HL-60/S4 treated with phorbol 12-myristate 13-acetate at 8.2 ng/mL for 4 days and 3 days (cell line): ENCODE measurements at regions not wholly inside any gene's neighbourhood (a gene's known extent, or its start where the extent isn't known, plus 50 kb on each side); places are given as distances from the start of the nearest gene placed in this dataset.

Experiments
- in situ Hi-C: fragments of 300-500 bp; cut with MboI; formaldehyde crosslinking; loops from 2 replicates; pipeline ENCODE4 v1.15.0; 2022; ENCODE audit warnings: low sequenced_read_pairs

DNA sequence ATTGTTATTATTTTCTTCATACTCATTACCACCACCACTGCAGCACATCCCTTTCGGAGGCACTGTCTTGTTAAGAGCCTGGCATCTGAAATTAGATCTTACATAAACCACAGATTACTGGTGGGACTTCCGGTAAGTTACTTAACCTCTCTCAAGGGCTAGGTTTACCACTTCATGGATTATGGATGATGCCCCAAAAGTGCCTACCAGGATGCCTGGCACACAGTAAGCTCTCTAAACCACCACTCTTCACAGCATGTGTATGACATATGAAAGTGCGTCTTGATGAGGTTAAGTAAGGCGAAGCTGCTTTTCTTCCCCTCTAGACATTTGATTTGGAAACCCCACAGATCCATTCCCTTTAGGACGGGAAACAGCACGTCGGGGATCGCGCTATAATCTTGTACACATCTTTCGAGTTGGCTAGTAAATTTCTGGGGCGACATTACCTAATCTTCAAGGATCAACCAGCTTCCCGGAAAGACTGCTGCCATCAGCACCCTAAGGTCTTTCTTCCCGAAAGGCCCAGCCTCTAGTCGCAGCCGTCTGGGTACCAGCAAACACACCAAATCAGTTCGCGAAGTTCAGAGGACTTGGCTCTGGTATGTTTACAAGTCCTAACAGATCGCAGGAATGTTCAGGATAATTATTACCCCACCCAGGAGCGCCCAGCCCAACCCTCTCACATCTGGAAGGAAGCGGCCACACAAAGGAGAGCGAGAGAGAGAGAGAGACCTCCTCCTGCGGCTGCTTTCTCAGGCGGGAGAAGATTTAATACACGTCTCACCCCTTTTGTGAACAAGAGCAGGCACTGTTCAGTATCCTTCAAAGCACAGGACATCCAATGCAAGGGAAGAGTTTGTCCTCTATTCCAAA is 155.1 kb upstream of the FRMD4B start:
- in situ Hi-C loops, result no loop called here

DNA sequence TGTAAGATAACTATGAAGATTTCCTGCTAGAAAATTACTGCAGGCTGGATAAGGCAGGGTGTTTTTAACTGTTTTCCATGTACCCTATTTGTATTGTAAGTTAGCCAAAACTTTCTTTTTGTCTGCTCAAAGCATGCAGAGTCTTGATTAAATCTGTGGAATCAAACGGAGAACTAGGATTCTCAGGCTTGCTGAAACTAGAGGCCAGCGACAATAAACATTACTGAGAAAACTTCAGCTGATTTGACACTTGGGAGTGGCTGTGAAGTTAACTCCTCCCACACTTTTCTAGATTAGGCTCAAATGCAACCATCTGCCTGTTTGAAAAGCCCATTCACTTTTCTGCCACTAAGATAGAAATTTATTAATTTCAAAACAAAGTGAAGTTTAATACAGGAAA is 153.2 kb upstream of the FRMD4B start:
- in situ Hi-C loops, result no loop called here

DNA sequence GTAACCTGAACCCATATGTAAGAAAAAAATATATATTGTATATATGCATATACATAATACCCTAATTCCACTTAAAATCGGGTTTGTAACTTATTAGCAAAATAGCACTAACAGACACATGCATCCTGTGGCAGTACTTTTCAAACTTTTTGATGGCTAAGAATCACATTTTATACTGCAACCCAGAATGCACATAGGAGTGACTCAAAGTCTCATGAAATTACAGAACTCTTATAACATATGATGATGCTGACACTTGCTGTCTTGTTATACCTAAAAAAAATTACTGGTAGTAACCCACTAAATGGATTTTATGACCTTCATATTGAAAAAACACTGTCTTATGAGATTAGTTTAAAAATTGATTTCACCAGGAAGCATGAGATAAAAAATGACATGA is 152.4 kb upstream of the FRMD4B start:
- in situ Hi-C loops, result no loop called here

DNA sequence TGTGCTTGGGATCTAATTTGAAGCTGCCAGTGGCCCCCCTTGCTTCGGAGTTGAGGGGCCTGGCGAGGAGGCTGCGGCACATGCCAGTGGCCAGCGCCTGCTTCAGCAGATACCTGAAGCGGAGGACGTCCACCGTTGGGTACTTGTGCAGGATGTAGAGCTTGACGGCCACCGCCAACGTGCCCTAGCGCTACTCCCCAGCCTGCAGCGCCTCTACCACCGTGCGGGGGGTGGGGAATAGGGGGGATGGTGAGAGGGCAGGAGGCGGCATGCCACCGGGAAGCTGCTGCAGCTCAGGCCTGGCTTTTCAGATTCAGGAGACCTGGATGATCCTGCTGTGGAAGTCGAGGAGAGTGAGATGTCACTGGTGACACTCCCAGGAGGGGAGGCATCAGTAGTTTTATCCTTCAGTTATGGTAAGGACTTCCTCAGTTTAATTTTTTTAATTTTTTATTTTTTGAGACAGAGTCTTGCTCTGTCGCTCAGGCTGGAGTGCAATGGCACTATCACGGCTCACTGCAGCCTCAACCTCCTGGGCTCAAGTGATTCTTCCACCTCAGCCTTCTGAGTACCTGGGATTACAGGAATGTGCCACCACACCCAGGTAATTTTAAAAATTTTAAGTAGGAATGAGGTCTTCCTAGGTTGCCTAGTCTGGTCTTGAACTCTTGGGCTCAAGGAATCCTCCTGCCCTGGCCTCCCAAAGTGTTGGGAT is 150.6 kb upstream of the FRMD4B start:
- in situ Hi-C loops, result no loop called here

DNA sequence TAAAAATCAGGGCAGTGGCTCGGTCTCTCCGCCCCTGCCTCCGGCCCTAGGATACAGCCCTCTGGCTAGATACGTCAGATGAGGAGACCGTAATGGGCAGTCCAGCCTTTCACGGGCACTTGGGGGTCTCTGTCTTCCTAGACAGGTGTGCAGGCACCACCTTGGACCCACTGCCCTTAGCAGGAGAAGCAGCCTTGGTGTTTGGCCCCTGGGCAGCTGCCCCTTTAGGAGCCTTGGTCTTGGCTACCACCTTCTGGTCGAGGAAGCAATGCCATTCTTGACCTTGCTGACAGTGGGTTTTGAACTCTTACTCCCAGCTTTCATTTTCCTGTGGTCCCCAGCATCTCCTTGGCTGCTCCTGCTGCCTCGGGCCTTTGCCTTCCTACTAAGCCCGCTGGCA is 149.7 kb upstream of the FRMD4B start:
- in situ Hi-C loops, result no loop called here

DNA sequence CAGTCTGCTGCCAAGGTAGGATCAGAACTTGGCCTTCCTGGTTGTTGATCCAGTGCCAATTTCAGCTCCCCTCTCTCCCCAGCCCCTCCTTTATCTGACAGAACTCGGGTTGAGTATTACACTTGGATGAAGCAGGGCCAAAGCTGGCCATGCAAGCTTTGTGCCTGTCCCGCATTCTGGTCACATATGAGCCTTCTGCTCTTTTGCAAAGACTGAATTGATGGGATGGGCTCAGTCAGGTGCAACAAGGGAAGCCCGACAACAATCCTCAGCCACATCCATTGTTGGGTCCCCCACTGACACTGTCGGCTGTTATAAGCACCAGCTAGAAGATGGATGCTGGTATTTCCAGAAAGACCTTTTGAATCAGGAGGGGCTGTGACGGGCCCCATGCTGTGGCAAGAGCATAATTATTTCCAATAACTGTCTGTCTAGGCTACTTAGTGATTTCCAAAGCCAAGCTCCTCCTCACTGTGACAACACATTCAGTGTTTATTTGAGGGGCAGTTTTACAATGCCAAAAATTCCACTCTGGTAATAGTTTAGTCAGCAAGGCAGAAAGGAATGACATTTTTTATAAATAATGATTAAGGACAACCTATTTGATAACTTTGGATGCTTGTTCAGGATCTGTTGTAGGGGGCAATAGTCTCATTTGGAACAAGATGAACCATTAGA is 146.8 kb upstream of the FRMD4B start:
- in situ Hi-C loops, result no loop called here

DNA sequence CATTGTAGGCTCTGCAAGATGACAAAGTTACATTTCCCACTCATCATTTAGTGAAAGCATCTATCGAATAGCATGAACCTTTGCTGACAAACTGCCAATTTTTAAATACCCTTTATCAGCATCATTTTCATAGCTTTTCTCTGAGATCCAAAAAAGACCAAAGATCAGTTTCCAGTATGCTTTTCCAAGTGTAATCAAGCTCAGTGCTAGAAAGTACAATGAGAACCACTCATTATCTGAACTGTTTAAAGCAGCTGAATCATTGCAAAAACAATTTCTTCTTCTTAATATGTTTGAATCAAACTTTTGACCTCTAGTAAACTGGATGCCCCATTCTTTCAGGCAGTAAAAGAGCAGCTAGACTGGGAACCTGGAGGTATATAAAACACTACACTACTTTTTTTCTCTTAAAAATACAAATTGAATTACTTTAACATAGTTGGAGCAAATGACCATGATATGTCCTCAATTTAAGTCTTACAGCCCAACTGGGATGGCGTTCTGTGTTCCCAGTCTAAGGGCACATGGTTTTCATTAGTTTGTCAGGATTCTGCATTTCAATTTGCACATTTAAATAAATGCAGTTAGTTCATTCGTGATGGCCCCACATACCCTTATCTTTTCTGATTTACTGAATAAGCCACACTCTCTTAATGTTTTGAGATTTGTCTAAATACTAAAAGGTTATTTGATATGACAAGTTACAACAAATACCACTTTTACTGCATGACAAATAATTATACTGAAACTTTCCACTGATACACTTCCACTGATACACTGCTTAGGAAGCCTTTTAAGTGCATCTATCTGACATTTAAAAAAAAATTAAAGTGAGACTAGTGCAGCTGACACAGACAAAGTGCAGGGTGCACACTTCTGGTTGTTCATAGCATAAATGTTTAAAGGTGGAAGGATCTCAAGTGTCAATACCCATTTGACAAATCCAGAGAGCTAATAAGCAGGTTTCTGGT is 146.0 kb upstream of the FRMD4B start:
- in situ Hi-C loops, result no loop called here

DNA sequence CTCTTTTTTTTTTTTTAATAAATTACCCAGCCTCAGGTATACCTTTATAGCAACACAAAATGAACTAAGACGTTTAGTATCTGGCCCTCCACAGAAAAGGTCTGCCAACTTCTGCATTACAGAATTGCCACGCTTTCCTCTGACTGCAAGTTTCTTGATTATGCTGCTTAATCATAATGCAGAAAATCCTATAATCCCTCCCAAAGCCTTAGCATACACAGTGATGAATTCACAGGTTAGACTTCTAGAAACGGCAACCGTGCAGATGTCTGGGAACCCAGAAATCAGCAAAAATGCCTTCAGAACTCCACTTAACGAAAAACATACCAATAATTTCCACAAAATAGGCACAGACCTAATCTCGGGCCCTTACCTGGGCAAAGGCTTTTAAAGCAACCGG is 144.7 kb upstream of the FRMD4B start:
- in situ Hi-C loops, result no loop called here

DNA sequence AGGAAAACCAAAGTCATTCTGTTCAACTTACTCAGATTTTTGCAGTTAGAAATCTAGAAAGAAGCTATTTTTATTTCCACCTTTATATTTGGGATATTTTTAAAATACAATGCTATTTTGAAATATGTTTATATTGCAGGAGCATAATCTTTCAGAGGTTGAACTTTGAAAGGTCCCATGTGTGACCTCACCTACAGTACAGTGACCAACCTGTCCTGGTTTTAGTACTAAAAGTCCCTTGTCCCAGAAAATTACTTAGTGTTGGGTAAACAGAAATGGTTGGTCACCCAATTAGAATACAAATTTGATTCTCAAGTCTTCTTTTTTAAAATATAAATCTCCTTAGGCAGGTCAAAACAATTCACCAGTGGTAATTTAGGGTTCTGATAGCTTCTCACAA is 141.6 kb upstream of the FRMD4B start:
- in situ Hi-C loops, result no loop called here

DNA sequence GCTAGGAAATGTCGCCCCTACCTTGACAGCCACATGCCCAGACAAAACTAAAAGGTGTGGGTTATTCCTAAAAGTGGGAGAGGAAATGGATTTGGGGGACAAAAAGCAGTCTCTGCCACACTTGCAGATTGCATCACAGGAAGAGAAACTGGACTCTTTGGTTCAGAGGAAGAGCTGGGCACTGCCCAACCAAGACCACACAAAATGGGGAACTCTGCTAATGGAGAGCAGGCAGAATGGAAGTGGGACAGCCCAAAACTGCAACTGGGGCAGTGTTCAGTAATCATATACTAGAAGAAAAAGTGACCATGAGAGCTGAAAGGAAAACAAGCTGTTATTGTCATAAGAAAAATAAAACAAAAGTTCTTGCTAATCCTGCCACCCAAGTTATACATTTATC is 138.9 kb upstream of the FRMD4B start:
- in situ Hi-C loops, result no loop called here

DNA sequence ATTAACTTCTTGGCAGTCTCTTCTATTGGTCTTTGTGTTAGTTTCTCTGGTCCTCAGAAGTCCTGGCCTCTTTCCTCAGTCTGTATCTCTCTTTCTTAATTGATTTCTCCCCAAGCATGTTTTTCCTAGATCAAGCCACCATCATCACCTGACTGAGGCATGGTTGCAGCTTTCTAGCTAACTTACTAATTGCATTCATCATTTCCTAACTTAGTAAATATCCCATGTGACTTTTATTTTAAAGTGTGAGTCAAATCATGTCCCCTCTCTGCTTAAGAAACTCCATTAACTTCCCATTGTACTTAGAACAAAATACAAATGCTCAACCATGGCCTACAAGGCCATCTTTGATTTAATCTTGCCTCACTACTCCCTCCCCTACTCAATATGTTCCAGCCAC is 135.4 kb upstream of the FRMD4B start:
- in situ Hi-C loops, result no loop called here

DNA sequence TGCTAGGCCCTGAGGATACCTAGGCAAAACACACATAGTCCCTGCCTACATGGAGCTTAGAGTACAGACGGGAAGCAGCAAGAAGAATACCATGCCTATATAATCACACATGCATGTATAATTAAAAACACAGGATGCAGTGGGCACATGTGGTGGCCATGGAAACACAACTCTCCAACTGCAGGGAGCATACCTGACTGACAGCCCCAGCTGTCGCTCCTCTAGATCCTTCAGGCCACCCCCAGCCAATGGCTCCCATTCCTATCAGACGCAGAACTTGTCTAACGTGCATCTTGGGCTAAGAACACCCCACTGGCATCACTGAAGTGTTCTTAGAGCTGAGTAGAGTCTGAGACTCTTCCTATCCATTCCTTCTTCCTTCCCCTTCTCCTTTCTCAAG is 125.5 kb upstream of the FRMD4B start:
- in situ Hi-C loops, result no loop called here

DNA sequence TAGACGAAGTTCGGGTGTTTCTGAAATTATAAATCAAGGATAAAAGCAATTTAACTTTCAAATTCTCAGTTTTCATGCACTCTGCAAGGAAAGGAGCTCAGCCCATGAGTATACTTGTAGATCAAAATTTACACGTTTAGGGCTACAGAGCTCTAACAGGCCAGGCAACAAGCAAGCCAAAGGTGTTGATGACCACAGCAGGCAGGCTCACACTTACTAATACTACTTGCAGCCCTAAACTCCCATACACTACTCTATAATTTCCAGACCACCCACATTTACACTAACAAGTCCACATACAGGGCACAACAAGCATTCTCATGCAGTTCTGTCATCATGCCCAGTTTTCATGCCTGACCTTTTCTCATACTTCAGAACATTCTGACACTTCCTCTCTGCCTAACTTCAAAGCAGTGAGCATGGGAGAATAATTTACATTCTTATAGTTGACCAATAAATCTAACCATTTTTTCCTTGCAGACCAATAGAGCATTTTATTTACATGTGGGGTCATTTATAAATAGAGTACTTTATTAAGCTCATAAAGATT is 124.7 kb upstream of the FRMD4B start:
- in situ Hi-C loops, result no loop called here

DNA sequence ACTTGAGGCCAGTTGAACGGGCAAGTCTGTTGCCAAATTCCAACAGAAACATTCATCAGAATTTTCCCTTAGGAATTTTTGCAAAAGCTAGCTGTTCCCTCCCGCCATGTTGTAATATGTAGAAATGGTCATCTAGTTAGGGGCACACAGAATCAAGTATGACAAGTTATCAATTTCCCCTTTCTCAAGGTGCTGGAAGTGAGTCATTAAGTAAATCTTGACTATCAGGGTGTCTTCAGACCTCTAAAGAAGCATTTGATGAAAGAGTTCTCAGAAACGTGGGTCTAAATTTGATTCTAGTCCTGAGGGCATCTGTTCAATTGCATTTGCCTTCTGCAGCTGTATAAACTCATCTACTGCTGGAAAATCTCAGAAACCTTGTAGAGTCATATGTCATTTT is 123.4 kb upstream of the FRMD4B start:
- in situ Hi-C loops, result no loop called here

DNA sequence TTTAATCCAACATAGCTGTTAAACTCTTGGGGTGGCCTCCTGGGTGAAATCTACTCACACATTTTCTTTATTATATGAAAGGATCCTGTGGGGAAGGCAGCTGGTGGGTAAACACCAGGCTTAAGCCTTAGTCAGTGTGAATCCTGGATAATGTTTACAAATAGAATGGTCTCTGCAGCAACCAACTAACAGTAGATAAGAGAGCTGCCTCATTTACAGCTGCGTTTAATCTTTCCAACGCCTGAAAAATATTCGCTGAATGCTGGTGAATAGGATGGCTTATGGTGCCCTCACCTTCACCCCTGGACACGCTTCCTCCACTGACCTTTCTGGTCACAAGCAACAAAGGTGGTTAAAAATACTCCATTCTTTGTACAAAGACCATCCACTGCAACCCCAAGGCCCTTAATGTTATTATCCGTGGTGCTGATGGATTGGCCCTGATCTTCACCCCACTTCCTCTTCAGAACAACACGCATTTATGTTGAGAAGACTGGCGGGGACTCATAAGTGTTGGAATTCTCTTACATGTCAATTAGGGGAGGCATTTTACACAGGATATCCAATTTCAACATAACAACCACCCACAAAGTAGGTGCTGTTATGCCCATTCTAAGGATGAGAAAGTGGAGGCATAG is 120.0 kb upstream of the FRMD4B start:
- in situ Hi-C loops, result no loop called here

DNA sequence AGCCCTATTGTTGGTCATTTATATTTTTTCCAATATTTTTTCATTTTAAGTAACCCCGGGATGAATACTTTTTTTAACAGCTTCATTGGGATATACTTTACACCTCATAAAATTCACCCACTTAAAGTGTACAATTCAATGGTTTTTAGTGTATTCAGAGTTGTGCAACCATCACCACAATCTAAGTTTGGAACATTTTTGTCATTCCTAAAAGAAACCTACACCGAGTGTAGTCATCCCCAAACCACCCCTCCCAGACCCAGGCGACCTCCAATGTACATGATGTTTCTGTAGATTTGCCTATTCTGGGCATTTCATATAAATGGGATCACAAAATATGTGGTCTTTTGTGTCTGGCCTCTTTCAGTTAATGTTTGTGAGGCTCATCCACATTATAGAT is 118.3 kb upstream of the FRMD4B start:
- in situ Hi-C loops, result no loop called here

DNA sequence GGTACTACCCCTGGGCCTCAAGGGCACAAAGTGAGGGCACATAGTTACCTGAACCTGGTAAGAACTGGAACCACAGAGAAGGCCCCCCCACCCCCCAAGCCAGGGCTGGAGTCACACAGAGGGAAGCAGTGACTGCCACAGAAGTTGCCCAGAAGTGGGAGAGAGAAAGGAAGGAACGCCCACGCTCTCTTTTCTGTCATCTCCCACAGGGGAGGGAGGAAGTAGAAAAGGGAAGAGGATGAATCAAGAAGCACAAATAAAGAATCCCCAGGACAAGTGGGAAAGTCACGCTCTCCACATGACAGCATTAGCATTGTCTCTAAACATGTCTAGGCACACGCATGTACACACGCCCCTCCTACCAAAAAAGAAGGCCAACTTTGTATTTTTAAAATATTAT is 114.7 kb upstream of the FRMD4B start:
- in situ Hi-C loops, result no loop called here

DNA sequence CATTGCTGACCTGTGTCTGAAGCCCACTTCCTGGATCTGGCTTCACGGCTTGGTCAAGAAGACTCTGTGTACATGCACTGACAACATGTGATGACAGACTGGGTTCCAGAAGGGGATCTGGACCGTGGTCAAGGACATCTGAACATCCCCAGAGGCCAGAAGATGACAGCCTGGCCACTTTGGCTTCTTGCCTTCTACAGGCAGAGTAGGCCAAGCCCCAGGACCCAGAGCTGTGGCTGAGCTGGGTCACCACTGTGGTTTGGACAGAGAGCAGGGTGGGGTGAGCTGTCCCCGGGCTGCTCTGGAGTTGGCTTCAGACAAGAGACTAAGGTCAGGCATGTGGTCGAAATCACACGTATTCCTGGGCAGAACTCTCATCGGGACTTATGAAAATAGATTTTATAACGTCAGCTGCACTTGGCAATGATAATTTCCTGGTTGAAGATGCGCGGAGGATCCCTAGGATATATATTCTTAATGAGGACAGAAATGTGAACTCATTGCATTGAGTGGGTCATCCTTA is 114.1 kb upstream of the FRMD4B start:
- in situ Hi-C loops, result no loop called here

DNA sequence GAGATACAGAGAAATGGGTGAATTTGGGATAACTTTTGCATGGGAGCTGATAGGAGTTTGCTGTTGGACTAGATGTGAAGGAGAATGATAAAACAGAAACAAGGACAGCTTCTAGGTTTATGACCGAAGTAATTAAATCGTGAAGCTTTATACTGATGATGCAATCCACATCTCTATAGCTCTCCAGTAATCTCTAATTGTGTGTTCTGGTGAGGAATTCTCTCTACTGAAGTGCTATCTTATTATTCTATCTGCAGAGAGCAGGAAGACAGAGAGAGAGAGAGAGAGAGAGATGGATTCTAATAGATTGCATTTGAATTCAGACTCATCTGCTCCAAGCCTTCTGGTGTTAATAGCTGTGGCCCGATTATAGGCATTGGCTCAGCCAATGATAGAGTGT is 113.5 kb upstream of the FRMD4B start:
- in situ Hi-C loops, result no loop called here

DNA sequence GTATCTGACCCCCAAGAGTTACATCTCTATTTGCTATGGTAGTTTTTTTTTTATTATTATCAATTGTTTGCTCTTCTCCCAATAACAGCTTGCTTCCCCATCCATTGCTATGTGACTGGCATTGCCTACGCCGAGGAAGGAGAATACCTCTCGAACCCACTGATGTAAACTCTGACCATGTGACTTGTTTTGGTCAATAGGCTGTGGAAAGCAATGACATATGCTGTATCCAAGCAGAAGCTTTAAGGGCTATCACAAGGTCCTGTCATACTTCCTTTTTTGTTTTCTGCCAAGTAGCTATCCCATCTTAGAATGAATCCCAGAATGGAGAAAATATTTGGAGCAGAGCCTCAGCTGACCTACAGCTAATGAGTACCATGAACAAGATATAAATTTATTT is 111.0 kb upstream of the FRMD4B start:
- in situ Hi-C loops, result no loop called here
